SU-DHL-6 (cell line): ENCODE measurements at regions not wholly inside any gene's neighbourhood (a gene's known extent, or its start where the extent isn't known, plus 50 kb on each side); places are given as distances from the start of the nearest gene placed in this dataset.

Source experiments
- H2AFZ ChIP-seq: fragments of 200-600 bp; sonication (generic); 2 replicates; pipeline ENCODE4 v1.6.1; 2014; ENCODE audit warnings: low read depth, mild to moderate bottlenecking, moderate library complexity, mixed read lengths, antibody characterized with exemption, low read length; ENCODE audit not compliant: severe bottlenecking
- H3F3A ChIP-seq: fragments of 200-600 bp; shearing (Covaris generic); 2 replicates; pipeline ENCODE4 v1.6.0; 2016; ENCODE audit warnings: antibody characterized with exemption, mild to moderate bottlenecking; ENCODE audit not compliant: insufficient read depth
- H3K27ac ChIP-seq: fragments of 200-600 bp; sonication (generic); 2 replicates; pipeline ENCODE4 v1.5.1; 2016; ENCODE audit warnings: low read depth, mild to moderate bottlenecking, low read length, moderate library complexity, mixed read lengths
- H3K27me3 ChIP-seq: fragments of 200-600 bp; sonication (generic), shearing (Covaris generic); 2 replicates; pipeline ENCODE4 v1.6.0; 2014; ENCODE audit warnings: mild to moderate bottlenecking, low read length
- H3K36me3 ChIP-seq: fragments of 200-600 bp; sonication (generic); 2 replicates; pipeline ENCODE4 v1.6.1; 2014; ENCODE audit warnings: mild to moderate bottlenecking, low read length, mixed read lengths
- H3K4me2 ChIP-seq: fragments of 300-600, 200-600 bp; shearing (Covaris generic), sonication (generic); 2 replicates; pipeline ENCODE4 v1.6.0; 2014; ENCODE audit warnings: low read length, low read depth, mild to moderate bottlenecking; ENCODE audit not compliant: poor library complexity, severe bottlenecking
- H3K4me3 ChIP-seq: fragments of 200-600 bp; sonication (generic); 2 replicates; pipeline ENCODE4 v1.5.1; 2014; ENCODE audit warnings: antibody characterized with exemption, low read length, mild to moderate bottlenecking, mixed read lengths; ENCODE audit not compliant: insufficient read depth, poor library complexity, severe bottlenecking
- H3K79me2 ChIP-seq: fragments of 200-600 bp; sonication (generic); 2 replicates; pipeline ENCODE4 v1.6.1; 2014; ENCODE audit warnings: mild to moderate bottlenecking, low read length, moderate library complexity; ENCODE audit not compliant: insufficient read depth
- H3K9ac ChIP-seq: fragments of 200-600 bp; sonication (generic); 2 replicates; pipeline ENCODE4 v1.7.0; 2014; ENCODE audit warnings: mild to moderate bottlenecking, low read length
- H3K9me2 ChIP-seq: fragments of 200-600 bp; sonication (generic); replicated peaks from 2 replicates; pipeline ENCODE4 v1.6.1; 2014; ENCODE audit warnings: low read length; ENCODE audit not compliant: insufficient read depth
- H3K9me3 ChIP-seq: fragments of 200-600 bp; sonication (generic); 2 replicates; pipeline ENCODE4 v1.6.1; 2014; ENCODE audit warnings: low read length, mixed read lengths; ENCODE audit not compliant: insufficient read depth
- H4K20me1 ChIP-seq: fragments of 200-600 bp; sonication (generic); 2 replicates; pipeline ENCODE4 v1.6.1; 2014; ENCODE audit warnings: low read depth, mild to moderate bottlenecking, antibody characterized with exemption, low read length, moderate library complexity, mixed read lengths
- EZH2phosphoT487 ChIP-seq: fragments of 200-600 bp; sonication (generic), shearing (Covaris generic); conservative IDR thresholded peaks from 2 replicates; pipeline ENCODE4 v1.6.1; 2018; ENCODE audit warnings: mild to moderate bottlenecking, antibody characterized with exemption, low read length, moderate library complexity, mixed read lengths
- TF ChIP-seq, protein P1 (sequence below): fragments of 200-600 bp; sonication (generic); IDR thresholded peaks from one replicate; pipeline ENCODE4 v1.5.1; 2017; ENCODE audit warnings: antibody characterized with exemption, mild to moderate bottlenecking, low read length, moderate library complexity; ENCODE audit not compliant: insufficient read depth, poor library complexity, severe bottlenecking

DNA sequence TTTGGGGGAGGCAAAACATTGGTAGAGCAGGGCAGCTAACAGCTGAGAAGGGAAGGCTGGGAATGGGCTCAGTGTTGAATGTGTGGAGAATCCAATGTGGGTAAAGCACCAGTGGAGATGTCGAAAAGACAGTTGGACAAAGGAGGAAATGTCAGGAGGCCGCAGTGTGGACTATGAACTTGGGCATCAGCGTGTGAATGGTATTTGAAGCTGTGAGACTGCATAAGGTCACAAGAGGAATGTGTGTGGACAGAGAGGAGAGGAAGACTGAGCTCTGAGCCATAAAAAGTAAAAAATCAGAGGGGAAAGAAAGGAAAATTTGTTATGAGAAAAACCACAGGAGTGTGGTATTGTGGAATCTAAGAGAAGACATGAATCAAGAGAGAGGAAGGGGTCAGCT is 99.4 kb upstream of the ADAMTS16 start:
- Histone ChIP-seq H3F3A (no peaks in the 10 kb centered on the region), H3K4me2 (no peak overlapping the region), H3K4me3 (no peak overlapping the region), H3K79me2 (no peaks in the 10 kb centered on the region), H4K20me1 (no peaks in the 10 kb centered on the region), H2AFZ (no peak overlapping the region), H3K9ac (no peak overlapping the region), H3K36me3 (no peaks in the 10 kb centered on the region), H3K9me3 (no peaks in the 10 kb centered on the region), H3K27ac (no peak overlapping the region), H3K27me3 (no peaks in the 10 kb centered on the region), H3K9me2 (no peaks in the 10 kb centered on the region)
- TF ChIP-seq, protein P1, sequence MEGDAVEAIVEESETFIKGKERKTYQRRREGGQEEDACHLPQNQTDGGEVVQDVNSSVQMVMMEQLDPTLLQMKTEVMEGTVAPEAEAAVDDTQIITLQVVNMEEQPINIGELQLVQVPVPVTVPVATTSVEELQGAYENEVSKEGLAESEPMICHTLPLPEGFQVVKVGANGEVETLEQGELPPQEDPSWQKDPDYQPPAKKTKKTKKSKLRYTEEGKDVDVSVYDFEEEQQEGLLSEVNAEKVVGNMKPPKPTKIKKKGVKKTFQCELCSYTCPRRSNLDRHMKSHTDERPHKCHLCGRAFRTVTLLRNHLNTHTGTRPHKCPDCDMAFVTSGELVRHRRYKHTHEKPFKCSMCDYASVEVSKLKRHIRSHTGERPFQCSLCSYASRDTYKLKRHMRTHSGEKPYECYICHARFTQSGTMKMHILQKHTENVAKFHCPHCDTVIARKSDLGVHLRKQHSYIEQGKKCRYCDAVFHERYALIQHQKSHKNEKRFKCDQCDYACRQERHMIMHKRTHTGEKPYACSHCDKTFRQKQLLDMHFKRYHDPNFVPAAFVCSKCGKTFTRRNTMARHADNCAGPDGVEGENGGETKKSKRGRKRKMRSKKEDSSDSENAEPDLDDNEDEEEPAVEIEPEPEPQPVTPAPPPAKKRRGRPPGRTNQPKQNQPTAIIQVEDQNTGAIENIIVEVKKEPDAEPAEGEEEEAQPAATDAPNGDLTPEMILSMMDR, result no peak
- no peak for TF ChIP-seq EZH2phosphoT487

DNA sequence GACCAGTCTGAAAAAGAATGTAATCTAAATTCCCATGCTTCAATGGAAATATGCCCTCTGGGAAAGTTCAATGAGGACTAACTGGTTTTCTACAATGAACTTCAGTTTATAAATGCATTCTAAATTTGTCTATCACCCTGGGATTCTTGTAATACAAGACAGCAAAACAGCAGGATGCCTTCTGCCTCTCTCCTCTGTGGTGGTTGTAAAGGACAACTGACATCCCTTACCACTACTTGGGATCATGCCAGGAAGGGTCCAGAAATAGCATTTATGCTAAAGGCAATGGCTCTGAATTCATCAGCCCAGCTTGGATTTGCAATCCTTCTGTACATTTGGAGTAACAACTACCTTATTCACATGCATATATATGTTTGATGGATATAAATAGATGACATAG is 97.3 kb upstream of the ADAMTS16 start:
- H3K9me2 ChIP-seq, result no peaks in the 10 kb centered on the region
- no peak overlapping the region for H3K9ac ChIP-seq
- H3K4me2 ChIP-seq, result no peak overlapping the region
- H3K9me3 ChIP-seq, result no peaks in the 10 kb centered on the region
- no peaks in the 10 kb centered on the region for H3K79me2 ChIP-seq
- no peaks in the 10 kb centered on the region for H3F3A ChIP-seq
- no peaks in the 10 kb centered on the region for H4K20me1 ChIP-seq
- TF ChIP-seq, protein P1, result no peak
- no peak for TF ChIP-seq EZH2phosphoT487
- no peaks in the 10 kb centered on the region for H3K27me3 ChIP-seq
- no peak overlapping the region for H2AFZ ChIP-seq
- H3K36me3 ChIP-seq, result no peaks in the 10 kb centered on the region
- H3K27ac ChIP-seq, result no peak overlapping the region
- no peak overlapping the region for H3K4me3 ChIP-seq

DNA sequence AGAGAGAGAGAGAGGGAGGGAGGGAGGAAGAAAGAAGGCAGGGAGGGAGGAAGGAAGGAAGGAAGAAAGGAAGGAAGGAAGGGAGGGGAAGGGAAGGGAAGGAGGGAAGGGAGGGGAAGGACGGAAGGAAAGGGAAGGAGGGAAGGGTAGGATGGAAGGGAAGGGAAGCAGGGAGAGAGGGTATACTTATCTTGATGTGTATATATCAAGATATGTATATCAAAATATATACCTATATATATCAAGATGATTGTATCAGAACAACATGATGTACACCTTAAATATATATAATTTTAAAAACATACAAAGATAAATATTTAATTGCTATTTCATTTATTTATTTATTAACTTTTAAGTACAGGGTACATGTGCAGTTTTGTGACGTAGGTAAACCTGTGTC is 96.8 kb upstream of the ADAMTS16 start:
- H3K9me3 ChIP-seq, result no peaks in the 10 kb centered on the region
- H2AFZ ChIP-seq, result no peak overlapping the region
- H3K27me3 ChIP-seq, result no peaks in the 10 kb centered on the region
- no peaks in the 10 kb centered on the region for H3K79me2 ChIP-seq
- no peaks in the 10 kb centered on the region for H4K20me1 ChIP-seq
- no peaks in the 10 kb centered on the region for H3K36me3 ChIP-seq
- no peak overlapping the region for H3K9ac ChIP-seq
- no peaks in the 10 kb centered on the region for H3K9me2 ChIP-seq
- TF ChIP-seq, protein P1, result no peak
- TF ChIP-seq EZH2phosphoT487, result no peak
- no peak overlapping the region for H3K4me2 ChIP-seq
- H3K4me3 ChIP-seq, result no peak overlapping the region
- H3K27ac ChIP-seq, result no peak overlapping the region
- no peaks in the 10 kb centered on the region for H3F3A ChIP-seq
